ENCODE measurements at regions not wholly inside any gene's neighbourhood (a gene's known extent, or its start where the extent isn't known, plus 50 kb on each side); places are given as distances from the start of the nearest gene placed in this dataset.

DNA sequence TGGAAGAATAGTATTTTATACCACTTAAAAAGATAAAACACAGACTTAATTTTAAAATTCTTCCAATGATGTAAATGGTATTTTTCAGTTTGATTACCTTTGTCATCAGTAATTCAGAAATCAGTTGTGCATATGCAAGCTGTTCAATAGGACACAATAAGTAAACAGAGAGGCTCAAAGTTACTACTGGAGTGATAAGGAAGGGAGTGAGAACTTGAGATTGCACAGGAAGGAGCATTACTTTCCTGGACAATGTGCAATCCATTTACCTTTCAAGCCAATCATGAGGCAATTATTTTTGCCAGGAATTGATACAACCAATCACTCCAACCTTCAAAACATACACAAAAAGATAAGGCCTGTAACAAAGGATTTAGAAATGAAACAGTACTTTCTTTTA, 1024.3 kb downstream of the RAPGEF2 start:
- DNase-seq = no peak

DNA sequence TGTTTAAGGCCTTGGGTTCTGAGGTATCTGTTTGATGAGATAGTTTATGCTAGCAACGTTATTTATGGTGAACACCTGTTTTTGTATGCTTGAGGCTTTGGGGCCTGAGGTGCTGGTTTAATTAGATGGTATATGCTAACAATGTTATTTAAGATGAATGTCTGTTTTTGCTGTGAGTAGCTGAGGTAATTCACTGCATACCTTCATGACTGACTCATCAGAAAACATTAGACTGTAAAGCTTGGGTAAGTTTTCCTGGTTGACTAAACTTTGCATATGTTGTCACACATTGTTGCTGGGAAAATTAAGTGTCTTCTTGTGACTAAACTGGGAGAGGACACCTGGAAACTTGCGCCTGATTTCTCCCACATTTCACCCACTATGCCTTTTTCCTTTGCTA, 1026.6 kb downstream of the RAPGEF2 start:
- DNase-seq = no peak

DNA sequence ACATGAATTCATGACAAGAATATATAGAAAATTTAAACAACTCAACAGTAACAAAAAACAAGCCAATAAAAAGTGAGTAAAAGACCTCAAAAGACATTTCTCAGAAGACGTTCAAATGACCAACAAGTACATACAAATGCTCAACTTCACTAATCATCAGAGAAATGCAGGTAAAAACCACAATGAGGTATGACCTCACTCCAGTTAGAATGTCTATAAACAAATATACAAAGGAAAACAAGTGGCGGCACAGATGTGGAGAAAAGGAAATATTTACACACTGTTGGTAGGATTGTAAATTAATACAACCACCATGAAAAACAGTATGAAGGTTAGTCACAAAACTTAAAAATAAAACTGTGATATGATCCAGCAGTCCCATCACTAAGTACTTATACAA, 1033.1 kb downstream of the RAPGEF2 start:
- DNase-seq = no peak

DNA sequence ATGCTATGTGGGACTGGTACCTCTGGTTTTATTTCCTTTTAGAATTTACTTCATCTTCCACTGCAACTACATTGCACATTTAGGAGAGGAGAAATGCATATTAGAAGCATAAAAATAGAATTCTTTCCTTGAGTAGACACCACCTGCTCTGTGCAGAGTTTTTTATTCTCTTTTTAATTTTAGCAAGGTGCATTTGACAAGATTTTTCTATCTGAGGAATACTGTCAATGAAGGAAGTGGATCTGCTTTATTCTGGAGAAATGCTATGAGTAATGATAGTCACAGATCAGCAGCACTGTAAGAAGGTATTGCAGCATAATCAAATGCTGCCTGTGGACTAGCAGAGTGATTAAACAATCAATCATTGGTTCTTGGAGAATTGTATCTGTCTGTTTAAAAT, 1038.3 kb downstream of the RAPGEF2 start:
- no peak for DNase-seq

DNA sequence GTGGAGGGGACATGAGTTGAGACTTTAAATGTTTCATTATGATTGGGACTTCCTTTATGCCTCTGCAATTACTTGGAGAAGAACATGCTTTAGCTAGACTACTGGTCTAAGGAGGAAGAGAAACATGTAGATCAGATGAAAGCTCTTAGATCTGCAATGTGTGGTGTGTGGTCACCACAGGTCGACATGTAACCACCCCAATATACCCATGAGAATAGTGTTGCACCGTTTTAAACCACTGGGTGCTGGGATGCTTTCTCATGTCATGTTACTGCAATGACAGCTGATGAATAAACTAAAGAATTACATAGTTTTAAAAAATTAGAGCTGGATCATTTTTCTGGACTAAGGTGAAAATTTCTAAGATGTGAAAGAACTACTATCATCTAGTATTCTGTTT, 1039.7 kb downstream of the RAPGEF2 start:
- DNase-seq = no peak

DNA sequence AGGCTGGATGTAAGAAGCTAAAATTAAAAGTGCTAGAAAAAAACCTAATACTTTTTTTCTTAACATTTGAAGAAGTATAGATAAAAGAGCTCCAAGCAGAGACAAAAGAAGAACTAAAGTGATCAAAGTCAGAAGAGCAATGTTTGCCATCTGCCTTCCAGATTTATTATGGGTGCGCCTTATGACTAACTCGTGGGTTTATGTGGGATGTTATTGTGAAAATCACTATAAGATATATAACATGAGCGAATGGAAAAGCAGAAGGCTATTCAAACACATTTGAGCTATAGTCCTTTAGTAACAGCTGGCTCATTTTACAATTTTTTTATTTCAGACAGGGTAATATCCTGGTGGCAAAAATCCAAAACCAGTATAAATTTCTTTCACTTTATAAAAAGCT, 1040.7 kb downstream of the RAPGEF2 start:
- DNase-seq = no peak

DNA sequence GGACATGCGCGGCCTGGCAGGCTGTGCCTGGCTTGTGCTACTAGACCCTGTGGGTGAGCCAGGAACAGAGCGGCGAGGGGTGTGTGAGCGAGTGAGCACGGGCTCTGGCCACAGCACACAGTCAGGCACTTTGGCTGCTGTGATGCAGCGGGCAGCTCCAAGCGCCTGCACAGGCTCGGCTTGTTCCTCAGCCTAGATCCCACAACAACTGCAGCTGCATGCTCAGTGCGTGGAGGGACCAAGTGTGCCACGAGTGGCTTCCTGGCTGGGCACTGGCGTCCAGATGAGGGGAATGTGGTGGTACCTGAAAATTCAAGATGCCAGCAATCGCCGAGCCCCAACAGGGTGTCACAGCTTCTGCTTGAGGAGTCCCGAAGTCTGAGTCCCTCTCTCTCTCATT, 1056.6 kb downstream of the RAPGEF2 start:
- no peak for DNase-seq

DNA sequence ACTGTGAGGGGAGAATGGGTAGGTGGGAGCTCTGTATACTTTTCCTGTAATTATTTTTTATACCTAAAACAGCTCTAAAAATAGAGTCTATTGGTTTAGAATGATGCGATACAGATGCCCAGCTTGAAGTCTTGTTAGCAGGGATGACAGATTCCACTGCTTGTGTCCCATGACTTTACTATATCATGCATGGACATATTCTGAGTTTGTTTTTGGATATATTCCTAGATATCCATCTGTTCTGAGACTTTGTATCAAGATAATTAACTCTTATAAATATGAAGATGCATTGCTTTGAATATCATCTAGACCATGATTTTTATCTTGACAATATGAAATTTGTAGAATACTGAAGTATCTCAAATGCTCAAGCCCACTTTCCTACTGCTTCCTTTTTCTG, 1058.1 kb downstream of the RAPGEF2 start:
- no peak for DNase-seq

DNA sequence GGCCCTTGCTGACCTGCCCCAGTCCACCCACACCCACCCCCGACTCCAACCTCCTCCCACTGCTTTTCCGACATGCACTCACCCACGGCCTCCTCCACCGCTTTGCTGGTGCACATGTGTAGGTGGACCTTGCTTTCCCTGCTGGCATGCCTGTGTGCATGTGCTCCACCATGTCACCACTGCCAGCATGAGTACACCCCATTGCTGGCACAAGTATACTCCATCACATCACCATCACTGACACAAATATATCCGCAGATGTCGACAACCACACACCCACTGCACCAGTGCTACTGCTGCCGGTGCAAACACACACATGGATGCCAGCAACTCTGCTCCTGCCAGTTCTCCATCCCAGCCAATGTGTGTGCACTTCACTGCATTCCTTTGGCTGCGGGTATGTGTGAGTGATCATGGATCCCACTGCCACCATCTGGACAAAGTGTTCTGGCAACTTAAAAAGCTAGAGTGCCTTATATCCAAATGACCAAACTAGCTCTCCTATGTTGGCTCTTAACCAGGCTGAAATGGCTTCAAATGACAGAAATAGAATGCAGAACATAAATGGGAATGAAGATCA, 1072.3 kb downstream of the RAPGEF2 start:
- no peak for DNase-seq

DNA sequence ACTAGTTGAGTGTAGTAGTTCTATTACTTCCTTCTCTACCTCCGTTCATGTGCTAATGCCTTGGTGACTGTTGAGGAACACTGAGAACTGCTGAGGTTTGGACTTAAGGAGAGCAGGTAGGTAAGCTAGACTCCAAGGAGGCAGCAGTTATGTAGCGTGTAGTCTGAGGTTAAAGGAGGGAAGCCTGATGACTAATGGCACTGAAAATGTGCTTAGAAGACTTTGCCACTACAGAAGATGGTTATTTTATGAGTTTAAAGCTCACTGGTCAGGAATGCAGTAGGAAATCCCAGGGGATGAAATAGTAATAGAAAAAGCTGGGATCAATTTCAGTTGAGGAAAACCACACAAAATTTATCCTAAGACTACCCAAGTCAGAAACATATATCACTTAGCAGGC, 1077.3 kb downstream of the RAPGEF2 start:
- no peak for DNase-seq

DNA sequence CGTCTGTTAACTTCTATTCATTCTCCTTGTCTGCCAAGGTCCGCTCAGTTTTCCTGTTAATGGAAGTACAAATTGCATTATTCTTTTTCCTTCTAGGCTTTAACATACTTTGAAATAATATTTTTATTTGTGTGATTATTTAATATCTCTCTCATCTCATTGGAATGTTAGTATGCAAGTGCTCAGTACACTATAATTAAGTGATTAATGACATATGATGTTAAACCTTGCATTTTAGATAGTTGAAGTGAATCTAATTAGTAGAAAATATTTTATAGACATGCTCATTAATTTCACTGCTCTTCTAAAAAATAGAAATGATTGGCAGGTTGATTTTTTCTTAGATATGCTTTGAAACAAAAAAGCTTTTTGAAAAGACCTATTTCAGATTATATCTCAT, 1079.8 kb downstream of the RAPGEF2 start:
- no peak for DNase-seq

DNA sequence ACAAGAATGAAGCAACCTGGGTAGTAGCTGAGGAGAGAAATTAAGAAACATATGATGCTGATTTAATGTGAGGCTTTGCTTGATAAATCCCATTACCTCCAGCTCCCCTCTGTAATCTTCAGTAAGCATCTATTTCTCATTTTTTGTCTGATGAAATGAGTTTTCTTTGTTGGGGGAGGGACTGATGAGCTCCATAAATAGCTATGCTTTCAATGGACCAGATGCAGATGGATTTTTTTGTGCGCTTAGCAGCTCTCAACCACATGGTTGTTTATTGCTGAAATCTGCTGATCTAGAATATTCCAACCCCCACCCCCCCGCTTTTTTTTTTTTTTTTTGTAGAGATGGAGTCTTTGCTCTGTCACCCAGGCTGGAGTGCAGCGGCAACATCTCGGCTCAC, 1082.0 kb downstream of the RAPGEF2 start:
- DNase-seq = no peak

DNA sequence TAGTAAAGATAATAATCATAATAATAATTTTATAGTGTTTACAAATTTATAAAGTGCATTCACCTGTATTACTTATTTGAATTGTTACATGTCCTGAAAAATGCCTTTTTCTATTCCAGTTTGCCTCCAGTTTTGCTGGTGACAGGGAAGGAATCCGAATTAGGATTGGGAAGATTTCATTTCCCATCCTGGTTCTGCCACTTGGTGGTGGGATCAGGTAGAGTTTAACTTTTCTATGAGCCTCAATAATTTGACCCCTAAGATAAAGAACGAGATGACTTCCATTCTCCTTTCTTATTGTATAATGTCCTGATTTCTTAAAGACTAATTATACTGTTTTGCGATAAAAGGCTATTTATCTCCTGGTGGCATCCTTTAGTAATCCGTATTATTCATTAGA, 1090.9 kb downstream of the RAPGEF2 start:
- DNase-seq = no peak

DNA sequence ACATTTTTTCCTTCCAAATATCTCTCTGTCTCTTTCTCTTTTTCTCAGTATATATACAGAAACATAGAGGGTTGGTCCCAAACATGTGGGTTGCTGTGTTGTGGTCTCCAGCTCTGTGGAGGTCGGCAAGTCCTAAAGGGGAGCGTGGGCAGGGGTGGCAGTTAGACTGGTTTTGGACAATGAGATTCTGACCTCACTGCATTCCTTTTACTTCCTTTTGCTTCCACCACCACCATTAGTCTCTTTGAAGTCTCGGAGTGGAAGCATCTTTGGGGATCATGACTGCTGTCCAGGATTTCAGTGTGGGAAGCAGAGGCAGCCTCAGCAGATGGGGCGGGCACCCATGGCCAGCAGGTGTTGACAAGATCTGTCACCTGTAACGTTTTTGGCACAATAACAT, 1091.8 kb downstream of the RAPGEF2 start:
- DNase-seq = no peak

DNA sequence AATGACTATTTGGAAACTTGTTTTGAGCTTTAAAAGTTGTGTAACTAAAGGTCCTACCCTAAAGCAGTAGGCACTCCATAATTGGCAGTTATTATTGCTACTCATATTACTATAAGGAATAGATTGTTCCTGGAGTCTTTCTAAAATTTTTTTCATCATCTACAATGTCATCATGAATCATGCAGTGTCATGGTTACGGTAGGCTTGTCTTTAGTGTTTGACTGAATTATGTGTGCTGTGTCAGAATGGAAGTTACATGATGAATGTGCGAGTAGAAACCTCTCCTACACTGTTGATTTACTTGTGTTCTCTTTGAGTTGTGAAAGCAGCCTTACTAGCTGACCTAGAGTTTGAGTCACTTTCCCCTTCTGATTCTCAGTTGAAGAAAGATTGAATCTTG, 1099.9 kb downstream of the RAPGEF2 start:
- no peak for DNase-seq

DNA sequence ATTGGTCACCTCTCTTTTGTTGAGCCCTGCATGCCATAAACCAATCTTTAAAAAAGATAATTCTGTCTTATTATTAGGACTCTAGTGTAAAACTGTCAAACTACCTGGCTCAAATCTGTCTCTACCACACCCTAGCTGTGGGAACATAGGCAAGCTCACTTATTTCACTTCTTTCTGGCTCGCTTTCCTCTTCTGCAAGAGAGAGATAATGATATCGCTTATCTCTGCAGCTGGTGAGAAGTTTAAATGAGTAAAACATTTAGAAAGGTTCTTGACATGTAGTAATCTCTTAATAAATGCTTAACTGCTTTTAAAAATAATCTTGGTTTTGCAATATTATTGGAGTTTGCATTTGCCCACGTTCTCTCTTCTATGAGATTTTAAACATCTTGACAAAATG, 1109.2 kb downstream of the RAPGEF2 start:
- no peak for DNase-seq

DNA sequence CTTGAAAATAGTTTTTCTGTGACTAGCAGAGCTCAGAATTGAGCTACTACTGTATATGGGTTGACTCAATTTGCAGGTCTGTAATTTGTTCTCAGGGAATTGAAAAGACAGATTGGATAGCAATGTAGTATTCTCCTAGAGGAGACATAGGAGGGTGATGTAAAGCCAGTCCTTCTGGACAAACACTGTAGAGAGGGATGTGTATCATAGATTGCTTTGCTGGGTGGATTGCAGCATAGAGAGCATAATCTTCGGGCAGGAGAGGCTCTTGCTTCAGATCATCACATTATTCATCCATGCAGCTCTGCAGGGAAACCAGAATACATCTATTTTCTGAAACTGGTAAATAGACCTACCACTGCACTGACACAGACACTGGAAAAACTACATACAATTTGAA, 1110.5 kb downstream of the RAPGEF2 start:
- DNase-seq = no peak

DNA sequence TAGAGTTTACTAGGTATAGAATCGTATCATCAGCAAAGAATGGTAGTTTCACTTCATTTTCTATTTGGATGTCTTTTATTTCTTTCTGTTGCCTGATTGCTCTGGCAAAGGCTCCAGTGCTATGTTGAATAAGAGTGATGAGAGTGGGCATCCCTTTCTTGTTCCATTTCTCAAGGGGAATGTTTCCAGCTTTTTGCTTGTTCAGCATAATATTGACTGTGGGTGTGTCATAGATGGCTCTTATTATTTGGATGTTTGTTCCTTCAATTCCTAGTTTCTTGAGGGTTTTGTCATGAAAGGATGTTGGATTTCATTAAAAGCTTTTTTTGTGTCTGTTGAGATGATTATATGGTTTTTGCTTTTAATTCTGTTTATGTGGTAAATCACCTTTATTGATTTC, 1114.5 kb downstream of the RAPGEF2 start:
- no peak for DNase-seq

DNA sequence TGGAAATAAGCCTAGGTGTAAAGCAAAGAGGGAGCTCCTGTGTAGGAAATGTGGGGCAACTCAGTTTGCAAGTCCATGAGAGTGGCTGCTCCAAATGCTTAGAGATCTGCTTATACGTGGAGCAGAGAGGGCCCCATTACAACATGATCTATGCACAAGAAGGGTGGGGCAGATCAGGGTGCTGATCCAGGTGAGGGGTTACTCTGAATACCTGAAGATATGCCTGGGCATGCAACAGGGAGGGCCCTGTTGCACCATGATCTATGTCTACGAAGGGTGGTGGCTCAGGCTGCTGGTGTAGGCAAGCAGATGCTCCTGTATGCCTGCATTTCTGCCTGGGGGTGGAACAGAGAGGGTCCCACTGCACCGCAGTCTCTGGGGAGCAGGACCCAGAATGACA, 1121.2 kb downstream of the RAPGEF2 start:
- DNase-seq = no peak

DNA sequence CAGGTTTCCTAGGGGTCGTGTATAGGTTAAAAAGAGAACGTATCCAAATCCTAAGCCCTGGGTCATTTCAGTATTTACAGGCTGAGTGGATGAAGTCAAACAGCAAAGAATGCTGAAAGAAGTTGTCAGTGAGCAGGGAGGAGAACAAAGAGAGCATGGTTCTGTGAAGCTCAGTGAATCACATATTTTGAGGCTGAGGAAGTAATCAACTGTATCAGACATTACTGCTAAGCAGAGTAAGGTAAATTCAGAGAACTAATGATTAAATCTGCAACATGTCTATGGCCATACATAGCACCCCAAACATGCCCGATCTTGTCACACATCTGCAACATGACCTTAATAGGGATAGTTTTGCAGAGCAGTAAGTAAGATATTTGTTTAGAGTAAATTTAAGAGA, 1130.3 kb downstream of the RAPGEF2 start:
- no peak for DNase-seq

DNA sequence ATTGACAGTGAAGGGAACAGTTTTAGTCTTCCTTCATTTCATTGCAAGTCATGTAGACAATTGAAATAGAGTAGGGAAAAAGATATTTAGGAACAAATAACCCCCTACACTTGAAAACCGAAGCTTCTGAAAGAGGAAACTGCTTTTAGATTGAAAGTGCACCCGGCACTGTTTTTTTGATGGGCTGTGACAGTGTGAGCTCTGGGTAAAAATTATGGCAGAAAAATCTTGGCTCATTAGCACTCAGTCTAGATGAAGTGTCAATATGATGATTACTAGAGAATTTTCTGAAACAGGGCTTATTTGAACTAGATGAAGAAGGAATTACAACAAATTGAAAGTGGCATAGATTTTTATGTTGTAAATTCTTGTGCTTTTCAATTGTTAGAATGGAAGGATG, 1132.4 kb downstream of the RAPGEF2 start:
- no peak for DNase-seq

DNA sequence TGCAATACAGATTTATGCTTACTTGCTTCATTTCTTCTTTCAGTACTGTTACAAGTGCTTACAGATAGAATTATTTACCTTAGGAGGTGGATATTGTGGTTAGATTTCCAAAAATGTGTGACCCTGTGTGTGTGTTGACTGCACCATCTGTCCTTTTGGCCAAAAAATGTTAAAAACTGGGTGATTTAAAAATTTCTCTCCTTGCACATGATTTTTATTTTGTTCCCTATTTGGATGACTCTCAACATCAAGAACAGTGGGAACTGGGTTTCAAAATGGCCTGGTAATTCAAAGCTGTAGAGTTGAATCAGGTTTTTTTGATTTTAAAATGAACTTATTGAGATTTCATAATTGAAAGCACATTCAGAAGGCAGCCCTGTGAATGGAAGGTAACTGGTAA, 1132.9 kb downstream of the RAPGEF2 start:
- DNase-seq = no peak

DNA sequence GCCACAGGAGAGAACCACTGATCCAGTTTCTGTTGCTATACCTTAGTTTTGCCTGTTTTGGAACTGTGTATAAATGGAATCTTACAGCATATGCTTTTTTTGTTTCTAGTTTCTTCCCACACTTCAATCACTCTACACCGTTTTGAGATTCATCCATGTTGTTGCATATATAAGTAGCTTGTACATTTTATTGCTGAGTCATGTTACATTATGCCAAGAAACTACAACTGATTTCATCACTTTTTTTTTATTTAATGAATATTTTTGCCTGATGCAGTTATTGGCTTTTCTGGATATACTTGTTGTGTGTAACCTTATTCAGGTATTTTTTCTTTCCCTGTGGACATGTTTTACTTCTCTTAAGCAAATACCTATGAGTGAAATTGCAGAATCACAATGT, 1135.9 kb downstream of the RAPGEF2 start:
- no peak for DNase-seq

DNA sequence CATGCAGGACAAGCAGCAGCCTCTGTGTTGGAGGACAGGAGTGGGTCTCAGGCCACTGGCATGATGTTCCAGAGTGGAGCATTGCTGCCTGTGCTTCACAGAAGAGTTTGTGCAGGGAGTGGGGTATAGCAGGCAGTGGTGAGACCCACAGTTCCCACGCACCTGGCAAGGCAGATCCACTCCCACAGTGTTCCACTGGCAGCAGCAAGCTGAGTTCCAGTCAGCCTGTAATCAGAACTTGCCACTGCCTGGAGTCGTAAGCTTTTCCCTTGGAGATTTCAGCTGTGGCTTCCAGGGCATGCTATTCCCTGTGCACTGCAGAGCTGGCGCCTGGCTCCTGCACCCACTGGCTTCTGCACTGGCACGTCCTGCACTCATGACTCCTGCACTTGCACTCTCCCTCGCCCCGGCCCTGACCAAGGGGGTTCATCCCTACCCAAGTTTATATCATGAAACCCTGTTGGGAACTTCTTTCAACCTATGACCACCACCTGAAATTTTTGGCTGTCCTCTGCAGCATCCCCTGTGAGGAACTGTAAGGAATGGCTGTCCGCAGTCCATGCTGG, 1144.3 kb downstream of the RAPGEF2 start:
- no peak for DNase-seq

DNA sequence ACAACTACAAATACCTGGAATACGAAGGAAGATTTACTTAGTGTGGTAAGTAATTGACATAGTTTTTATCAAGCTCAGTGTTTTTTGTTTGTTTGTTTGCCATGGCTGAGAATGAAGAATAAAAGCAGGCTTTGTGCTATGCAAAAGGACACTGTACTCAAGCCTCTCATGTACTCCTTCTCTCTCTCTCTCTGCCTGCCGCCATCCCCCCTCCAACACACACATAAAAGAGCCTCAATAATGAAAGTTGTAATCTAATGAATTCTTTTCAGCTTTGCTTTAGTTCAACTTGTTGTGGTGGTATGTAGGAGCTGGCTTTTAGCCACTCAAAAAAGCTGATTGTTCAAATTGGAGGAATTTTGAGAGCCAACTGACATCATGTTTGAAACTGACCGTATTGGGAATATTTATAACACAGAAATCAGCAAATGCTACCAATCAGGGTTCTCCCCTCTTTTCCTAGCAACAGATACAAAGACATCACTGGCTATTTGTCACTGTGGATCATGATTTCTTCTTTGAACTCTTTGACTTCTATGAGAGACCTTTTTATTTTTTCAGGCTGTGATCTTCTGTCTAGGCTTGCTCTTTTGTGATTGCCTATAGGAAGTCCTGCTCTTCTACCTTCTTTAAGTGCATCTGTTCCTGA, 1148.8 kb downstream of the RAPGEF2 start:
- DNase-seq = no peak

Measured in NCI-H2171 treated with DMSO at 0.1 percent for 48 hours (cell line).